SK-N-SH treated with all-trans-retinoic acid at 6 μM for 48 hours (cell line): ENCODE measurements at regions not wholly inside any gene's neighbourhood (a gene's known extent, or its start where the extent isn't known, plus 50 kb on each side); places are given as distances from the start of the nearest gene placed in this dataset.
"Not testable (repeated sequence)": the region's sequence is repeated elsewhere in the genome, so short reads cannot be mapped to it uniquely, and the experiment has no call there.

Experiments
- ATAC-seq: fragments of 200-7000 bp; cut with Tn5 transposase; 3 replicates; pipeline ENCODE4 v1.9.1; 2020; ENCODE audit warnings: mild to moderate bottlenecking, moderate library complexity
- ARNTL ChIP-seq: fragments of 450-650 bp; formaldehyde crosslinking; IDR thresholded peaks from 2 replicates; pipeline ENCODE4 v1.5.0; 2020; ENCODE audit warnings: low read depth, mild to moderate bottlenecking, moderate library complexity, borderline replicate concordance
- BACH2 ChIP-seq: fragments of 250-450 bp; sonication (Bioruptor Pico); IDR thresholded peaks from 2 replicates; pipeline ENCODE4 v1.9.0; 2021; ENCODE audit warnings: mild to moderate bottlenecking, borderline replicate concordance
- CSDC2 ChIP-seq: fragments of 250-450 bp; sonication (Bioruptor Pico); IDR thresholded peaks from 2 replicates; pipeline ENCODE4 v1.5.0; 2020; ENCODE audit warnings: mild to moderate bottlenecking, moderate library complexity
- CSRNP3 ChIP-seq: fragments of 250-450 bp; sonication (Bioruptor Pico); IDR thresholded peaks from 2 replicates; pipeline ENCODE4 v1.5.1; 2021; ENCODE audit warnings: mild to moderate bottlenecking, moderate library complexity
- ESRRG ChIP-seq: fragments of 250-450 bp; sonication (Bioruptor Pico); IDR thresholded peaks from 2 replicates; pipeline ENCODE4 v1.6.1; 2021; ENCODE audit warnings: mild to moderate bottlenecking
- GLIS3 ChIP-seq: fragments of 250-450 bp; sonication (Bioruptor Pico); IDR thresholded peaks from 2 replicates; pipeline ENCODE4 v1.5.0; 2020; ENCODE audit warnings: mild to moderate bottlenecking, moderate library complexity
- ISL1 ChIP-seq: fragments of 250-450 bp; sonication (Bioruptor Pico); IDR thresholded peaks from 2 replicates; pipeline ENCODE4 v2.1.2; 2022; ENCODE audit warnings: mild to moderate bottlenecking, moderate library complexity
- OSR1 ChIP-seq: fragments of 250-450 bp; sonication (Bioruptor Pico); IDR thresholded peaks from 2 replicates; pipeline ENCODE4 v1.8.0; 2022; ENCODE audit warnings: moderate library complexity, mild to moderate bottlenecking, inconsistent platforms
- PATZ1 ChIP-seq: fragments of 250-450 bp; sonication (Bioruptor Pico); IDR thresholded peaks from 2 replicates; pipeline ENCODE4 v1.8.0; 2020; ENCODE audit warnings: mild to moderate bottlenecking, moderate library complexity, borderline replicate concordance
- POU6F1 ChIP-seq: fragments of 250-450 bp; sonication (Bioruptor Pico); IDR thresholded peaks from 2 replicates; pipeline ENCODE4 v1.8.0; 2021; ENCODE audit warnings: low read depth, mild to moderate bottlenecking, moderate library complexity, borderline replicate concordance
- PPARA ChIP-seq: fragments of 250-450 bp; sonication (Bioruptor Pico); IDR thresholded peaks from 2 replicates; pipeline ENCODE4 v1.5.0; 2020; ENCODE audit warnings: mild to moderate bottlenecking, borderline replicate concordance
- RARB ChIP-seq: fragments of 250-450 bp; sonication (Bioruptor Pico); IDR thresholded peaks from 2 replicates; pipeline ENCODE4 v1.8.0; 2021; ENCODE audit warnings: mild to moderate bottlenecking, moderate library complexity
- SNAI2 ChIP-seq: fragments of 250-450 bp; sonication (Bioruptor Pico); IDR thresholded peaks from 2 replicates; pipeline ENCODE4 v1.5.0; 2020; ENCODE audit warnings: mild to moderate bottlenecking, moderate library complexity
- TOX ChIP-seq: fragments of 250-450 bp; sonication (Bioruptor Pico); IDR thresholded peaks from 2 replicates; pipeline ENCODE4 v1.8.0; 2021; ENCODE audit warnings: mild to moderate bottlenecking, moderate library complexity, borderline replicate concordance
- TSHZ2 ChIP-seq: fragments of 250-450 bp; sonication (Bioruptor Pico); IDR thresholded peaks from 2 replicates; pipeline ENCODE4 v1.5.0; 2020; ENCODE audit warnings: mild to moderate bottlenecking, moderate library complexity
- ZC3H10 ChIP-seq: fragments of 250-450 bp; sonication (Bioruptor Pico); IDR thresholded peaks from 2 replicates; pipeline ENCODE4 v1.5.1; 2021; ENCODE audit warnings: mild to moderate bottlenecking, moderate library complexity
- ZFP3 ChIP-seq: fragments of 250-450 bp; sonication (Bioruptor Pico); IDR thresholded peaks from 2 replicates; pipeline ENCODE4 v1.5.0; 2020; ENCODE audit warnings: mild to moderate bottlenecking, moderate library complexity
- ZFP30 ChIP-seq: fragments of 450-650 bp; formaldehyde crosslinking; IDR thresholded peaks from 2 replicates; pipeline ENCODE4 v1.5.0; 2022; ENCODE audit warnings: mild to moderate bottlenecking, moderate library complexity
- ZNF565 ChIP-seq: fragments of 450-650 bp; formaldehyde crosslinking; conservative IDR thresholded peaks from 2 replicates; pipeline ENCODE4 v1.5.0; 2020; ENCODE audit warnings: low read depth, mild to moderate bottlenecking, moderate library complexity
- ZNF70 ChIP-seq: fragments of 450-650 bp; formaldehyde crosslinking; IDR thresholded peaks from 2 replicates; pipeline ENCODE4 v1.5.0; 2020; ENCODE audit warnings: mild to moderate bottlenecking, moderate library complexity
- ZNF8 ChIP-seq: fragments of 450-650 bp; formaldehyde crosslinking; IDR thresholded peaks from 2 replicates; pipeline ENCODE4 v1.5.0; 2020; ENCODE audit warnings: mild to moderate bottlenecking, moderate library complexity

GRCh38 chr3:73143821-73144237, 82.4 kb downstream of the EBLN2 start:
- peak; percentile 85 for ATAC-seq
- no peak for TF ChIP-seq RARB (CRISPR knock-in tag)
- TF ChIP-seq PATZ1: no peak
- no peak for TF ChIP-seq ESRRG
- no peak for TF ChIP-seq CSDC2 (CRISPR knock-in tag)
- TF ChIP-seq POU6F1: no peak
- no peak for TF ChIP-seq ISL1 (CRISPR knock-in tag)
- no peak for TF ChIP-seq CSRNP3 (CRISPR knock-in tag)
- no peak for TF ChIP-seq ZFP3 (CRISPR knock-in tag)

GRCh38 chr3:73144276-73144675, 82.8 kb downstream of the EBLN2 start:
- ATAC-seq: no peak; the same call in 2 of the 3 replicates
- no peak for TF ChIP-seq ZNF8 (CRISPR knock-in tag)
- TF ChIP-seq RARB (CRISPR knock-in tag): no peak
- no peak for TF ChIP-seq POU6F1
- TF ChIP-seq OSR1 (CRISPR knock-in tag): no peak
- no peak for TF ChIP-seq GLIS3 (CRISPR knock-in tag)
- no peak for TF ChIP-seq ZC3H10
- TF ChIP-seq ISL1 (CRISPR knock-in tag): no peak
- TF ChIP-seq PPARA (CRISPR knock-in tag): no peak
- no peak for TF ChIP-seq PATZ1
- TF ChIP-seq ZFP3 (CRISPR knock-in tag): no peak
- no peak for TF ChIP-seq ZNF565 (CRISPR knock-in tag)
- no peak for TF ChIP-seq TOX (CRISPR knock-in tag)
- TF ChIP-seq ARNTL (CRISPR knock-in tag): no peak
- TF ChIP-seq SNAI2 (CRISPR knock-in tag): no peak
- no peak for TF ChIP-seq BACH2 (CRISPR knock-in tag)
- no peak for TF ChIP-seq ESRRG
- no peak for TF ChIP-seq CSDC2 (CRISPR knock-in tag)

GRCh38 chr3:73144828-73145227, 83.4 kb downstream of the EBLN2 start:
- TF ChIP-seq PPARA (CRISPR knock-in tag): no peak
- no peak for TF ChIP-seq SNAI2 (CRISPR knock-in tag)
- TF ChIP-seq TOX (CRISPR knock-in tag): no peak
- TF ChIP-seq ZNF70 (CRISPR knock-in tag): no peak
- TF ChIP-seq ZFP30: no peak
- no peak for TF ChIP-seq TSHZ2 (CRISPR knock-in tag)
- TF ChIP-seq, all 23 proteins: peak for 0
- ATAC-seq: no peak

GRCh38 chr3:73147479-73147878, 86.0 kb downstream of the EBLN2 start:
- not testable (repeated sequence) for ATAC-seq
